Mesenteric fat pad (tissue), 1 donor: ENCODE measurements at regions not wholly inside any gene's neighbourhood (a gene's known extent, or its start where the extent isn't known, plus 50 kb on each side); places are given as distances from the start of the nearest gene placed in this dataset.

Experiments used
- DNase-seq: peaks from one replicate; pipeline ENCODE4 v3.0.0-alpha.2; 2020; ENCODE audit warnings: low spot score
- donor health status: DM: yes; HTN: yes; CAD: no.

DNA sequence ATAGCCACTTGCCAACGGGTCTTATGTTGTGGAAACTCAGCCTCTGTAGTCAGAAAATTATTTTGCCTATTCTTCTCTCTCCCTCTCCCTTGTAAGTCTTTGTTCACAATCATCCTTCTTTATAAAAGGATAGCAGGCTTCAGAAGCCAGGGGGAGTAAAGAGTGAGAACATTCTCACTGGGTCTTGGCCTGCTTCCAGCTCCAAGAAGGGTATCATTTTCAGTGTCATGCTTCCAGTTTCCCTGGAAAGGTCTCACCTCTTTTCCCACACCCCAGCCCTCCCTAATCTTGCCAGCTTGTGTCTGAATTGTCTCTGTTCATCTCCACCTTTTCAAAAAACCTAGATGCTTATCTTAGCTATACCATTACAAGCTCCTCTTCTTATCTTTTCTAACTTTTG lies 346.2 kb upstream of the LRRC7 start:
- DNase-seq, result no peak

DNA sequence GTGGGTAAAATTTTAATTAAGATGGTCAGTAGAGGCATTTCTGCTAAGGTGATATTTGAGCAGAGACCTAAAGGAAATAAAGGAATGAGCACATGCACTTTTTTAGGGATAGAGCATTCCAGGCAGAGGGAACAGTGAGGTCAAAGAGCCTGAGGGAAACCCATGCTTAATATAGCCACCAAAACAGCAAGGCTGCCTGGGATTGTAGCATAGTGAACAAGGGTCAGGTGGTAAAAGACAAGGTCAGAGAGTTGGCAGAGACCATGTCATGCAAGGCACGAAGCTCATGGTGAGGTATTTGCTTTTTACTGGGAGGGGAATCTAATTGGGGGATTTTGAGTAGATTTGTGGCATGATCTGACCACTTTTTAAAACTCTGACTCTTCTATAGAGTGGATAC lies 344.6 kb upstream of the LRRC7 start:
- no peak for DNase-seq

DNA sequence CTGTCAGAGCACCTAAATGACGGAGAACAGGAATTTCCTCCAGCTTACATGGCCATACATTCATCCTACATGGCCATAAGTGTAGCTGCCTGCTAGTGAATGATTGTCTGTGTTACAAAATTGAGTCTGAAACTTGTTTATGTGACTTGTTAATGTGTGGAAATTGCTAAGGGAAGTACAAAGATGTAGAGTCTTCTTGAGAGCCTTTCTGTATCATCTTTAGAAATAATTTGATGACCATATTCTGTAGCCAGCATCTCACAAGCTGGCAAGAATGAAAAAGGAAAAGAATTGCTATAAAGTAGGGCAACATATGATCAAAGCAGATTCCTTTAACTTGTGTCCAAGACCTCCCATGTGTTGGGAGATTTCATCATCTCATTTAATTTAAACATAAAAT lies 339.2 kb upstream of the LRRC7 start:
- DNase-seq, result no peak

DNA sequence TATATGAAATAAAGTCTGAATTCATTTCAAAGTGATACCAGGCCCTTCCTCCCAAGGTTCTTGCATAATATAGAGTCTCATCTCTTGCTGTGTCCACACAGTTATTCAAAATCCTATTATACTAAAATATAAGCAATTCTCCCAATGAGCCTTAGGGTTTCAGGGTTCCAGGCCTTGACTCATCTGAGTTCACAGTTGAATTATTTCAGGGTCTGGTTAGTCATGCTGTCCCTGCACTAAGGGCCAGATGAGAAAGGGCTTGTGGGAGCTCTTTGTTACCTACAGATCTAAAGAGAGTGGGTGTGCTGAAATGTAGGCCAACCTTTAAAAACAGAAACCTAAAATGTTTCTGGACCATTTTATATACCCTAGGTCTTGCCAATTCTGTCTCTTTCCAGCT lies 337.5 kb upstream of the LRRC7 start:
- no peak for DNase-seq

DNA sequence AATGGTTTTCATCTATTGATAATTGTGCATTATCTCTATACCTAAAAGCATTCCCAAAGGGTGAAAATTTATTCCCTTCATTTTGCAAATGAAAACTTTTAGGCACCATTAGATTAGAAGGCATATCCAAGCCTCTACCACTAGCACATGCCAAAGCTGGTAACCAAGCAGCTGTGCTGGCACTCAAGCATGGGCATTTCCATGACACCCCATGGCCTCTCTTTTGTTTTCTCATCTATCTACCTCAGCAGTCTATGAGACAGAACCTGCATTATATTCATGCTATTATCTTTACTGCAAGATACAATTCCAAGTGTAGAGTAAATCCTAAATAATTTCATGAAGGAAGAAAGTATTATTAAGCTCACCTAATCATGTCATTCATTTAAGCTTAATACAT lies 334.3 kb upstream of the LRRC7 start:
- no peak for DNase-seq

DNA sequence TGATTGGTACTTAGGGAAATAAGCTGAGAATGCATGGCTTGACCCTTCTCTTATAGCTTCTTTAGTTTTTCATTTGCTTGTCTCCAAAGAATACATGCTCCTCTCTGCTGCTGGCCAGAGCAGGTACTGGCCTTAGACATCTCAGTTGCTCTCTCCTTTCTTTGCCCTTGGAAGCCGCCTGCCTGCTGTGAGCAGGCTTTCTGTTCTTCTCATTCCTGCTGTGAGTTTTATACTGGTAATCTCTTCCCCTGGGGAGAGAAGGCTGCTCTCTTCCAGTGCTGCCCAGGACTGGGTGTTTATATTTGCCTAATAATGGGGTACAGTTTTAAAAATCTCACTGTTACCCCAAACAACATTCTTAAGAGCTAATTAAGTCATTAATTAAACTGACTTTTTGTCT lies 323.5 kb upstream of the LRRC7 start:
- no peak for DNase-seq

DNA sequence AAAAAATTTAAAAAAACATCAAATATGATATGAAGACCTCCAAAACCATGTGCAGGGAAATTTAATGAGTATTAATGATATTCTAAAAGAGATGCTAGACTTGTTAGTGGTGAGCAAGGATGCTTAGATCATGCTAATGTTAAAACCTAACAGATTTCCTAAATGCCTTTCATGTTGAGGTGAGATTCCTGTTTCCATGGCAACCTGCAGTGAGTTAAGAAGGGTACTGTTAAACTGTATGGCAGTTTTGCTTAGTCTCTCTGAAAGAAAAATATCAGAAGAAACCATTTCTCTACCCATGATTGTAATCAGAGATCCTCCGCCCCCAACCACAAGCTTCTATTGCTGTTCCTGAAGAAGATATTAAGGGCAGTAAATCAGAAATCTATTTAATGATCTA lies 321.6 kb upstream of the LRRC7 start:
- DNase-seq, result no peak

DNA sequence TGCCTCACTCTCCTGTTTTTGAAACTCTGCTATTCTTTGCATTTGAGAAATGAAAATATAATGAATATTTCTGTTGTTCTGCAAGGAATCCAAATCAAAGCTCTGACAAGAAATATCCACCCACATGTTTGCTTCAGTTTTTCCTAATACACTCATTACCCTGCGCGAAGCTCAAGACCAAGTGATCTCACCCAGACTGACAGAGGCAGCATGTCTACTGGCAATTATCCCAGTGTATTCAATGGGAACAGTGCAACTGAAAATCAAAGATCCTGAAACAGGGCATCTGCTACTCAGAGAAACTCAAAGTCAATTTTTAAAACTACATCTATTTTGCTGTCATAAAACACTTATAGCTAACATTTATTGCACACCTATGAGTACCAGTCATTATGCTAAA lies 321.0 kb upstream of the LRRC7 start:
- DNase-seq, result no peak

DNA sequence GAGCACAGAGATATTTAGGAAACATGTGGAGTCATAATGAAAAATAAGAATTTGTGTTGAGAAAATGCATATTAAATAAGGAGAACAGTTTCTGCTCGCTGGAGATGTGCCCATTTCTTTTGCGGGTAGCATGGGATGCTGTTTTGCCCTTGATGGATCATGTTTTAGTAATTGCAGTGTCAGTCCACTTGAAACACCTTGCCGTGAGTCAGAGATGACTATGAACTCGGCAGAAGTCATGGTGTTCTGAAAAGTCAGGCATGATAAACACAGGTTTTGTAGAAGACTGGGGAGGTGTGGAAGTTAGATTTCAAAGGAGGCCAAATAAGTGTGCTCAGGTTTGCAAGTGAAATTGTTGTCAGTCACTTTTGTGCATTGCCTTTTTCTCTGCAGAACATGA lies 315.0 kb upstream of the LRRC7 start:
- DNase-seq, result no peak

DNA sequence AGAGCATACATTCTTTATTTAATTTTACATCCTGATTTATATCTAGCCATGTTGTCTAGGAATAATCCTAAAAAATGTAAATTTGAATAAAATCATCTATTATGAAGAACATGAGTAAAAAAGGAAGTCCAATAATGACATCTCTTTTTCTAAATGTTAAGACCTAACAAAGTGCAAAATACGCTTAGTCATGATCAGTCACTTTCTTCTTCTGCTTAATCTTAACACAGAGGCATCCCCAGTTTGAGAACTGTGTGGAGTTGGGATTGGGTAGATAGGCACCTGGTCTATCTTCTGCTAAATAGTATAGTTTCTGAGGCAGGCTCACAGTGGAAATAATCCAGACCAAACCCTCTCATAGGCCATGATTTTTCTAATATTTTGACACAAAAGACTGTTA lies 311.7 kb upstream of the LRRC7 start:
- no peak for DNase-seq

DNA sequence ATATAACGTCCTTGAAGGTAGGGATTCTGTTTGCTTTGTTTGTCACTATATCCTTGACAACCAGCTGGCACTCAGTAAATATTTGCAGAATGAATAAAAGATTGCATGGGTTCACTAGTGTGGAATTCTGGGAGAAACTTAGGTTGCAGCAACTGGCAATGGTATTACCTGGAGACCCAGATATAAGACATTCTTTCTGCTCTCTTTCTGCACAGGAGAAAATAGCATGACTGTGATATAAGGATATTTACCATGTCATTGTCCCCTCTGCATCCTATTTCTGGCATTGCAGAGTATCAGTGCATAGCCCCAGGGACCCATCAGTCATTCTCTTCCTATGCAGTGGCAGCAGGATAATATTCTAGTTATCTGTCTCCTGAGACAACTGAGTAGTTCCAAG lies 308.9 kb upstream of the LRRC7 start:
- DNase-seq, result no peak

DNA sequence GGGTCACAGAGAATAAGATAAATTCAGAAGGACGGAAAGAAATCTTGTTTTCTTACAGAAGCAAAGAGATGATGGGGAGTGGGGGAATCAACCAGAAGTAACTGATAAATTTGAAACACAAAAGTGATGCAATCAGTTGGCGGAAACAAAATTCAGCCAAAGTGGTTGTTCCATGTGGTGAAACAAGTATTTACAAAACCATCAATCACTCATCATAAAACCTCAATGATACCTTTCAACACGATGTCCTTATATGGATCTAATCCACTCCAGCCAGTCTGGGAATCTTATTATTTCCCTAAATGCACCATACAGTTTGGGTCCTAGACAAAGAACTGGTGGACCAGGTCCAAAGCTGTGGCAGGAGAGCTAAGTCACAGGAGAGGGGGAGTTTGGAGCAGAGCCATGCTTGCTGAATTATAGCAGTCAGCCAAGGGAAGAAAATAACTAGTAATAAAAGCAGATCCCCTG lies 303.8 kb upstream of the LRRC7 start:
- no peak for DNase-seq

DNA sequence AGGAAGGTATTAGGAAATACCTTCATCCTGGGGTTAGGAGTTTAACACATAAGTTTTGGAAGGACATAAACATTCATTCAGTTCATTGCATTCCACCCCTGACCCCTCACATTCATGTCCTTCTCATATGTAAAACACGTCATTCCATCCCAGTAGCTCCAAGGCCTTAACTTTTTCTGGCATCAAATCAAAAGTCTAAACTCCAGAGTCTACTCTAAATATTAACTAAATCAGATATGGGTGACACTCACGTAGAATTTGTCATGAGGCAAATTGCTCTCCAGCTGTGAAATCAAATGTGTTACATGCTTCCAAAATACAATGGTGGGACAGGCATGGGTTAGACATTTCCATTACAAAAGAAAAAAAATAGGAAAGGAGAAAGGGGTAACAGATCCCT lies 298.2 kb upstream of the LRRC7 start:
- no peak for DNase-seq

DNA sequence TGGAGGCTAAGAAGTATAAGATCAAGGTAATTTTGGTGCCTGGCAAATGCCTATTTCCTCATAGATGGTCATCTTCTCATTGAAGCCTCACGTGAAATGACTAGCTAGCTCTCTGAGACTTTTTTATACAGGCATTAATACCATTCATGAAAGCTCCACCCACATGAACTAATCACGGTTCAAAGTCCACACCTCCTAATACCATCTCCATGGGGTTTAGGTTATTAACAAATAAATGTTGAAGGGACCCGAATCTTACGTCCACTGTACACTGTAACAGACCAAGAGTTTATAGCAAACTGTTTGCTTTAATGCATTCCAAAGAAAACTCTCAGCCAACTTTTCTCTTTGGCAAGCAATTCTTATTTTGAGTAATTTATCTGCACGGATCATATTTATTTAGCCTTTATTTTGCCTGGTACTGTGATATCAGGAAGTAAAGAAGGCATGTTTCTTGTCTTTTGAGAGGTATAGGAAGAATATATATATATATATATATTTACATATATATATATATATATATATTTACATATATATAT lies 296.1 kb upstream of the LRRC7 start:
- DNase-seq, result no peak

DNA sequence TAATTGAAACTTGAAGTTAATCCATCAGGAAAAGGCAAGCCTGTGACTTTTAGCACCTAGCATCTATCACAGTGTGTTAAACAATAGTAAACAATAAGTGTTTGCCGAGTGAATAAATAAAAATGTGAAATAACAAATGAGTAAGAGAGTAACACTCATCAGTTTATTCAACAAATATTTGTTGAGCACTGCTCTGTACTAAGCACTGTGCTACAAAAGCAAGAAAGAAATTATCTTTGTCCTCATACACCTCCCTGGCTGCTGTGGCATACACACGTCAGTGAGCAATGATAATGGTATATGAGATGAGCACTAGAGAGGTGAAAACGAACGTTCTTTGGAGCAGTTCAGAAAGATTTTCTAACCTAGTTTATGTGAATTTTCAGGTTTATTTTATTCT lies 295.0 kb upstream of the LRRC7 start:
- no peak for DNase-seq

DNA sequence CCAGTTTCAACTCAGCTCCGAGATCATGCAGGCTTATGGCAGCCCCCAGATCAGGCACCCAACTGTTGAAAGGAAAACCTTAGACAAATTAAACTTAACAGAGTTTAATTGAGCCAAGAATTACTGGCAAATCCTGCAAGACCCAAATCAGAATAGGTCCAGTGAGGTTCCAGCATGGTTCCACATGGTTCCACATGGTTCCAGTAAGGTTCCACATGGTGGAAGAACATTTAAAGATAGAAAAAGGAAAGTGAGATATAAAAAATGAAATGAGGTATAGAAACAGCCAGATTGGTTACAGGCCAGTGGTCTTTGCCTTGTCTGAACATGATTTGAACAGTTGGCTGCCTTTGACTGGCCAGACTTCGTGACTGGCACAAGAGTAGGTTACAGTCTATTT lies 288.8 kb upstream of the LRRC7 start:
- no peak for DNase-seq

DNA sequence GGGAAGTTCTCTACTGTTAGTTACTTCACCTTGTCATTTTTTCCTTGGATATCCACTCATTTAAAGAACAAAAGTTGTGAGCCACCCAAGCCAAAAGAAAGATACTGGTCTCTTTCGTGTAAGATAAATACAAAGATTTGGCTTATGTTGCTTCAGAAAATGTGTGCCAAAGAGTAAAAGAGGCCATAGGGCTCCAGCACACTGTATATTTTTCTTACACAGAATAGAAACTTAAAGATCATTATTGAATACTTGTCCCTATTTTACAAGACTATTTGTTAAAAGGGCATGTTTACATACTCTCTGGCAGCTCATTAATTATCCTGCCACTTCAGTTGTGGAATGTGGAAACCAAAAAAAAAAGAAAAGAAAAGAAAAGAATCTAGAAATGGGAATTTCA lies 284.2 kb upstream of the LRRC7 start:
- DNase-seq, result no peak

DNA sequence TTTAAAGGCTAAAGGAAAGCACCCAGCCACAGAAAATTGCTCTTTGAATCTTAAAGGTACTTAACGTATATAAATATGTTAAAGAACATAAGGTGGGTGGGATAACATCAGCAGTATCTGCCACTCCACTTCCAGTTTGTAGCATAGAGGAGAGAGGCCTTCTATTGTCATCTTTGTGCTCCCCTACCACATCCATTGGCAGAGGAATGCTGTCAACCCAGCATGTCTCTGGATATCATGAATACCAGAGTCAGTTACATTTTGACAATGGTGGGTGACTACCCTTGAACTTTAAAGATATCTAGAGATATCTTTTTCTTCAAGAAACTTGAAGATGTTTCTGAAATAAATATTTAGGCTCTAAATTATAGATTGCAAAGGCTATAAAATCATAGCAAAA lies 283.2 kb upstream of the LRRC7 start:
- DNase-seq, result no peak

DNA sequence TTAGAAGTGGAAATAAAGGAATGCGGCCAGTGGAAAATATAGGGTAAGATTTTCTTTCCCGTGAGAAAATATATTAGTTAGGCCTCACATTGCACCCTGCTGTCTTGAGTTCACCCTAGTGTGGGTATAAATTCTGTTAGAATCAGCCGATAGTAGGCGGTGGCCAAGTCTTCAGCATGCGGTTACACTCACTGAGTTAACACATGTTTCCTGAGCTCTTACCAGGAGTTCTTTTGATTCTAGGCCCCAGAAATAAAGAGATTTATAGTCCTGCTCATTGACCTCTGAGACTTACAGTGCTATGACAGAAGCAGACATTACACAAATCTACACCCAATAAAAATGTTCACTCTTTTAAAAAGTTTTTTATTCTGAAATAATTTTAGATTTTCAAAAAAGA lies 279.3 kb upstream of the LRRC7 start:
- DNase-seq, result no peak

DNA sequence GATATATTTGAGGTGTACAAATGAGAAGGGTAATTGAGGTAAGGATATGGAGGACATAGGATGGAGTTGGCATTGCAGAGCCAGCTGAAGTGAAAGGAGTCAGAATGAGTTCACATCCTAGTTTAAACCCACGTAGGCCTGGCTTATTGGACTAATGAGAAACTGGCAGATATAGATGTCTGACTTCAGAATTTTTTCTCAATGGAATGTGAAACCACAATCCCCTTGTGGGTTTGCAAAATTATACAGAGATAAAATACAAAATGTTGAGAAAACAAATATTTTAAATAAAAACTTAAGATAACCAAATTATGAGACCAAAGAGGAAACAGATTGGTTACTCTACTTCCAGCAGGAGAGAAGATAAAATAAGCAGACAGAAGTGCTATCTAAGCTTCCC lies 277.4 kb upstream of the LRRC7 start:
- no peak for DNase-seq

DNA sequence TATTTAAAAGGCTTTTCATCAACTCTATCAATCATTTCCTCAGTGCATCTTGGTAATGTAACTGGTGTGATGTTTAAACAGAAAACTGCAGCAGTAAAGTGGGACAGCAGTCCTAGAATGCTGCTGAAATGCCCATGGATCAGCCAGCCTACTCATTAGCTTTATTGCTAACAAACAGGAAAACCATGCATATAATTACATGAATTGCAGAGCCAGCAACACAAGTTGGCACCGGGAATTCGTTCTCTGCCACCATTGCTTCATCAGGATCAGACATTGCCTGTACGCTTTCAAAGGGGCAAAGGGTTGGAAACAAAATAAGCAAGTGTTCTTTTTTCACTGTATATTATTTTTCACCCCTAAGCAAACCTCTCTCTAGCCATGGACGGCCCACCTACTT lies 276.2 kb upstream of the LRRC7 start:
- no peak for DNase-seq

DNA sequence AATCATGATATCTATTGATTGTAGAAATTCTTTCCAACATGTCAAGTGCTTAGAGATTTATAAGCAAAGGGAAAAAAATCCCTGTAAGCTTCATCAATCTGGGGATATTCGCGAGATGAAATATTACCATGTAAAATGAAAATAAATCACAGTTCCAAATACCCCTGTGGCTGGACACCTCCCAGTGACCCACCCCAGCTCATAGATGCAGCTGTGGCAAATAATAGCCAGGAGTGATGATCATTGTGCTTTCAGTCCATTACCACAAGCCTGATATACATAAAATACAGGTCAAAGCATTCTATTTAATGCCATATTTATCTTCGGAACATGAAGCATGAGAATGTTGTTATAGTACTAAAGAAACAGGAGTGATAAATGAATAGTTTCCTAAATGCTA lies 274.9 kb upstream of the LRRC7 start:
- no peak for DNase-seq

DNA sequence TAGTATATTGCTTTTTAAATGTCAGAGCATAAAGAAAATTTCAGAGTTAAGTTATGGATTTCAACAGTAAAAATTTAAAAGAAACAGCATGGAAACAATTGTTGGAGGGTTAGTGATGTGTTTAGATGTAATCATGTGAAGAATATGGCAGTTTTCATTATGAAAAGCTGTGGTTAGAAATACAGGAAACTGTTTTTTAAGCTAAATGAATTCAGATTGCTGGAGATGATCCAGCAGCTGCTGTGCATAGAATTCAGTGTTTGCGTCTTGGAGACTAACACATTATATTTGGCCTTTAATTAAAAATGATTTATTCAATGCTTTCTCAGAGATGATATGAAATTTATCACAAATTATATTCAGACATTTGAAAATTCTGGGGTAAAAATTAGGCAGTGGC lies 273.6 kb upstream of the LRRC7 start:
- DNase-seq, result no peak

DNA sequence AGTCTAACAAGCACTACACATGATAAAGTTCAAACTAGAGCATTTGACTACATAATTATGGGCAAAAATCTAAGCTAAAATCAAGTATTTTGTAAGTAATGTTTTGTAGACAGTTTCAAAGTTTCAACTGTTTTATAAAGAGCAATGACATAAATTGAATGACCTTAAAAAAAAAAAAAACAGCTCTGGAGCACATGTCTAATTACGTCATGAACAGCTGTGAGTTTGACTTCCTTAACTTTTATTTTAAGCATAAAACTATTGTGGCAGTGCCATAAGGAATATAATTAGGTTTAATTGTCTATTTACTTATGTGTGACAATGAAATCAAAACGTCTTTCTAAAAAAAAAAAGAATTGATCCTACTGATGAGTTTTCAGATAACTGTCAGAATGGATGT lies 272.5 kb upstream of the LRRC7 start:
- DNase-seq, result no peak
